Endothelial cell of umbilical vein (primary cell): ENCODE measurements at regions not wholly inside any gene's neighbourhood (a gene's known extent, or its start where the extent isn't known, plus 50 kb on each side); places are given as distances from the start of the nearest gene placed in this dataset.

Source experiments
- BruUV-seq: library from RNA; stranded (reverse); fragments of 400-500 nt; replicated peaks from 2 replicates; lab custom pipeline; 2021; lab: Mats Ljungman, UMichigan
- CTCF ChIA-PET: fragments of 300-600, 350-600 bp; sonication (Branson Sonifier 250); formaldehyde crosslinking; loops from one replicate; lab custom pipeline; 2021; ENCODE audit warnings: antibody characterized with exemption, inconsistent platforms; lab: Charles Lee
- POLR2A ChIA-PET: fragments of 300-600, 350-600 bp; sonication (Branson Sonifier 250); formaldehyde crosslinking; loops from one replicate; lab custom pipeline; 2021; ENCODE audit warnings: antibody characterized with exemption, inconsistent platforms; lab: Charles Lee
- DNase-seq: peaks from one replicate; pipeline ENCODE4 v3.0.0-alpha.2; 2011; ENCODE audit warnings: low read depth, low spot score
- FAIRE-seq: peaks from 2 replicates; lab custom pipeline; 2011; peaks lifted over from hg19 to GRCh38; lab: Jason Lieb, UNC
- H2AFZ ChIP-seq: 2 replicates; pipeline ENCODE4 v1.6.0; 2012; ENCODE audit warnings: low read depth, low read length, control low read depth, inconsistent platforms
- H3K27ac ChIP-seq: 2 replicates; pipeline ENCODE4 v1.5.1; 2011; ENCODE audit warnings: low read depth, mild to moderate bottlenecking, control low read depth, low read length, moderate library complexity; ENCODE audit not compliant: insufficient read depth
- H3K27me3 ChIP-seq, 2 experiments: 2 replicates each; pipeline versions ENCODE4 v1.6.0 to v1.6.1; 2011; ENCODE audit warnings: low read length in 2 of 2, mixed read lengths in 1 of 2; ENCODE audit not compliant: control insufficient read depth in 2 of 2, insufficient read depth in 2 of 2
- H3K36me3 ChIP-seq, 2 experiments: 2 replicates in 1 of 2; 3 replicates in 1 of 2; pipeline ENCODE4 v1.5.1; 2011; ENCODE audit warnings: low read length in 2 of 2, mild to moderate bottlenecking in 1 of 2, moderate library complexity in 1 of 2; ENCODE audit not compliant: control insufficient read depth in 2 of 2, insufficient read depth in 2 of 2; ENCODE audit errors: extremely low read depth in 1 of 2
- H3K4me1 ChIP-seq: 3 replicates; pipeline ENCODE4 v1.5.1; 2011; ENCODE audit warnings: mild to moderate bottlenecking, low read length; ENCODE audit not compliant: control insufficient read depth, insufficient read depth; ENCODE audit errors: extremely low read depth
- H3K4me2 ChIP-seq: 2 replicates; pipeline ENCODE4 v1.6.1; 2011; ENCODE audit warnings: low read length, control low read depth, mixed read lengths; ENCODE audit not compliant: insufficient read depth
- H3K4me3 ChIP-seq, 3 experiments: fragments of 200-600 bp in 1 of 3; sonication (generic), shearing (Covaris generic) in 1 of 3; replicated peaks in 1 of 3; 2 replicates each; pipeline ENCODE4 v1.5.1; 2011 to 2016; ENCODE audit warnings: control low read depth in 3 of 3, low read length in 3 of 3, mild to moderate bottlenecking in 2 of 3, inconsistent platforms in 1 of 3, low read depth in 1 of 3, moderate library complexity in 1 of 3; ENCODE audit not compliant: insufficient read depth in 1 of 3
- H3K79me2 ChIP-seq: 2 replicates; pipeline ENCODE4 v1.6.0; 2012; ENCODE audit warnings: low read length, inconsistent platforms; ENCODE audit not compliant: control insufficient read depth, insufficient read depth
- H3K9ac ChIP-seq: replicated peaks from 2 replicates; pipeline ENCODE3; 2011; ENCODE audit warnings: low read length, control low read depth; ENCODE audit not compliant: insufficient read depth; ENCODE audit errors: extremely low read depth
- H3K9me1 ChIP-seq: replicated peaks from 3 replicates; pipeline ENCODE4 v1.6.0; 2011; ENCODE audit warnings: mild to moderate bottlenecking, low read length; ENCODE audit not compliant: control insufficient read depth, insufficient read depth; ENCODE audit errors: extremely low read depth
- H3K9me3 ChIP-seq: replicated peaks from 2 replicates; pipeline ENCODE4 v1.5.1; 2012; ENCODE audit warnings: low read length, inconsistent platforms; ENCODE audit not compliant: control insufficient read depth, insufficient read depth
- H4K20me1 ChIP-seq: replicated peaks from 2 replicates; pipeline ENCODE3; 2011; ENCODE audit warnings: mild to moderate bottlenecking, low read length; ENCODE audit not compliant: control insufficient read depth, insufficient read depth; ENCODE audit errors: extremely low read depth
- CTCF ChIP-seq, 2 donors: IDR thresholded peaks; 1 replicate in 1 of 2; 2 replicates in 1 of 2; pipeline ENCODE4 v1.5.1; 2011; ENCODE audit warnings: low read length in 2 of 2, mild to moderate bottlenecking in 2 of 2, moderate library complexity in 2 of 2, control low read depth in 1 of 2, inconsistent platforms in 1 of 2, low read depth in 1 of 2; ENCODE audit not compliant: insufficient read depth in 1 of 2; ENCODE audit errors: extremely low read depth in 1 of 2
- EZH2 ChIP-seq: IDR thresholded peaks from 2 replicates; pipeline ENCODE4 v1.6.1; 2012; ENCODE audit warnings: borderline replicate concordance, low read depth, mild to moderate bottlenecking, moderate library complexity, low read length, inconsistent platforms; ENCODE audit not compliant: severe bottlenecking
- FOS ChIP-seq: IDR thresholded peaks from 2 replicates; pipeline ENCODE4 v1.6.1; 2011; ENCODE audit warnings: mild to moderate bottlenecking, low read length, moderate library complexity, borderline replicate concordance; ENCODE audit not compliant: insufficient read depth
- GATA2 ChIP-seq: IDR thresholded peaks from 2 replicates; pipeline ENCODE4 v1.7.0; 2011; ENCODE audit warnings: low read depth, mild to moderate bottlenecking, moderate library complexity, mixed read lengths, low read length; ENCODE audit not compliant: insufficient read length, insufficient read depth
- JUN ChIP-seq: IDR thresholded peaks from 2 replicates; pipeline ENCODE4 v1.6.1; 2011; ENCODE audit warnings: borderline replicate concordance, low read depth; ENCODE audit not compliant: insufficient read length, insufficient read depth
- MAX ChIP-seq: IDR thresholded peaks from 2 replicates; pipeline ENCODE4 v1.6.1; 2011; ENCODE audit not compliant: insufficient read depth, insufficient read length
- MYC ChIP-seq: IDR thresholded peaks from one replicate; pipeline ENCODE4 v1.6.1; 2011; ENCODE audit warnings: mild to moderate bottlenecking, low read depth, low read length
- POLR2A ChIP-seq: IDR thresholded peaks from 2 replicates; pipeline ENCODE4 v1.6.1; 2012; ENCODE audit warnings: low read depth, mild to moderate bottlenecking, control low read depth, low read length
- POLR2AphosphoS5 ChIP-seq: IDR thresholded peaks from 2 replicates; pipeline ENCODE4 v1.6.1; 2012; ENCODE audit warnings: low read depth, mild to moderate bottlenecking, control low read depth, low read length, moderate library complexity; ENCODE audit not compliant: insufficient read depth
- dilution Hi-C: fragments of 300-500 bp; cut with MboI; formaldehyde crosslinking; loops from one replicate; pipeline ENCODE4 v1.15.0; 2019; ENCODE audit warnings: low sequenced_read_pairs; ENCODE audit not compliant: extremely low pct_ligation_motif_present
- intact Hi-C: fragments of 100-400 bp; cut with micrococcal nuclease; formaldehyde crosslinking; loops from one replicate; pipeline ENCODE4 v1.10.0; 2022

GRCh38 chr12:30839643-30840220, 85.0 kb upstream of the CAPRIN2 start:
- no peak for FAIRE-seq

More at GRCh38 chr12:30839643-30840220, 85.0 kb upstream of the CAPRIN2 start:
- Histone ChIP-seq H3K9me3 (no peaks in the 10 kb centered on the region), H3K9me1 (no peaks in the 10 kb centered on the region), H3K4me3 (no peak overlapping the region), H3K36me3 (no peaks in the 10 kb centered on the region), H3K4me2 (no peak overlapping the region), H3K27ac (no peak overlapping the region), H2AFZ (no peak overlapping the region), H3K4me1 (no peaks in the 10 kb centered on the region), H3K27me3 (peaks cover 4 to 10% of the 10 kb centered on the region in 2 experiments), H4K20me1 (no peaks in the 10 kb centered on the region), H3K79me2 (no peaks in the 10 kb centered on the region), H3K9ac (no peak overlapping the region)
- no TSS peak for BruUV-seq
- DNase-seq, result no peak
- dilution Hi-C loops, result loop anchor here (25.0 kb wide), 1 partner anchor 398 kb away; no protein-coding TSS in a partner anchor
- CTCF ChIA-PET, result no interaction called here
- TF ChIP-seq EZH2 (no peak), MYC (no peak), POLR2A (no peak), POLR2AphosphoS5 (no peak), JUN (no peak), FOS (no peak), CTCF (IDR thresholded peaks at IDR 0.05; ENCODE audit: extremely low read depth in 1 of 2, insufficient read depth in 1 of 2, low read depth in 1 of 2, low read length in 2 of 2) (no peak), MAX (no peak), GATA2 (no peak)
- intact Hi-C loops, result no loop called here
- POLR2A ChIA-PET, result no interaction called here
